ENCODE measurements at regions not wholly inside any gene's neighbourhood (a gene's known extent, or its start where the extent isn't known, plus 50 kb on each side); places are given as distances from the start of the nearest gene placed in this dataset.

- Histone ChIP-seq H2AFZ (no peak overlapping the region), H3K9me3 (ENCODE audit: low read depth) (no peaks in the 10 kb centered on the region), H3K27ac (no peak overlapping the region), H4K20me1 (ENCODE audit: insufficient read depth) (no peaks in the 10 kb centered on the region), H3K9ac (no peak overlapping the region), H3K9me2 (ENCODE audit: insufficient read depth) (no peaks in the 10 kb centered on the region), H3K79me2 (ENCODE audit: insufficient read depth) (no peaks in the 10 kb centered on the region), H3K4me2 (ENCODE audit: unreplicated experiment) (no peak overlapping the region), H3K27me3 (replicated peaks; ENCODE audit: insufficient read depth) (no peaks in the 10 kb centered on the region), H3K36me3 (ENCODE audit: low read depth) (no peaks in the 10 kb centered on the region), H3K4me3 (no peak overlapping the region), H3F3A (ENCODE audit: insufficient read depth) (no peaks in the 10 kb centered on the region), H3K4me1 (ENCODE audit: insufficient read depth) (no peaks in the 10 kb centered on the region)
- no peak for TF ChIP-seq EZH2phosphoT487 (IDR thresholded peaks at IDR 0.05; ENCODE audit: insufficient read depth, low read depth)
- no peak for TF ChIP-seq EZH2 (IDR thresholded peaks at IDR 0.05; ENCODE audit: insufficient read depth, poor library complexity, severe bottlenecking)
- 8 to 10% methylated on average over 3 of the region's 3 CpGs for WGBS, 2 experiments (ENCODE audit: low coverage in 1 of 2, low lambda C conversion rate in 2 of 2, missing lambda C conversion rate in 2 of 2)
- in situ Hi-C loops (cut with MboI), result no loop called here
- DNase-seq, result no peak
These were observed 694.5 kb downstream of the TRHDE start for GRCh38 chr12:72966684-72967083.

- Histone ChIP-seq H3K9me2 (ENCODE audit: insufficient read depth) (no peaks in the 10 kb centered on the region), H4K20me1 (ENCODE audit: insufficient read depth) (no peaks in the 10 kb centered on the region), H3F3A (ENCODE audit: insufficient read depth) (no peaks in the 10 kb centered on the region), H2AFZ (no peak overlapping the region), H3K4me1 (ENCODE audit: insufficient read depth) (no peaks in the 10 kb centered on the region), H3K27me3 (replicated peaks; ENCODE audit: insufficient read depth) (no peaks in the 10 kb centered on the region), H3K4me3 (no peak overlapping the region), H3K4me2 (ENCODE audit: unreplicated experiment) (no peak overlapping the region), H3K9ac (no peak overlapping the region), H3K27ac (no peak overlapping the region), H3K79me2 (ENCODE audit: insufficient read depth) (no peaks in the 10 kb centered on the region), H3K36me3 (ENCODE audit: low read depth) (no peaks in the 10 kb centered on the region), H3K9me3 (ENCODE audit: low read depth) (no peaks in the 10 kb centered on the region)
- 52 to 55% methylated on average over 10 of the region's 10 CpGs for WGBS, 2 experiments (ENCODE audit: low coverage in 1 of 2, low lambda C conversion rate in 2 of 2, missing lambda C conversion rate in 2 of 2)
- no peak for DNase-seq
- in situ Hi-C loops (cut with MboI), result no loop called here
- TF ChIP-seq EZH2phosphoT487 (IDR thresholded peaks at IDR 0.05; ENCODE audit: insufficient read depth, low read depth) (no peak), EZH2 (IDR thresholded peaks at IDR 0.05; ENCODE audit: insufficient read depth, poor library complexity, severe bottlenecking) (no peak)
These were observed 702.9 kb downstream of the TRHDE start for GRCh38 chr12:72974954-72975555.

GRCh38 chr12:72978999-72979398 is 706.8 kb downstream of the TRHDE start:
- Histone ChIP-seq H3F3A (ENCODE audit: insufficient read depth) (no peaks in the 10 kb centered on the region), H3K27me3 (replicated peaks; ENCODE audit: insufficient read depth) (no peaks in the 10 kb centered on the region), H3K4me1 (ENCODE audit: insufficient read depth) (no peaks in the 10 kb centered on the region), H3K27ac (no peak overlapping the region), H4K20me1 (ENCODE audit: insufficient read depth) (no peaks in the 10 kb centered on the region), H3K79me2 (ENCODE audit: insufficient read depth) (no peaks in the 10 kb centered on the region), H3K36me3 (ENCODE audit: low read depth) (no peaks in the 10 kb centered on the region), H3K9me2 (ENCODE audit: insufficient read depth) (no peaks in the 10 kb centered on the region), H2AFZ (no peak overlapping the region), H3K4me3 (no peak overlapping the region), H3K9ac (no peak overlapping the region), H3K9me3 (ENCODE audit: low read depth) (no peaks in the 10 kb centered on the region), H3K4me2 (ENCODE audit: unreplicated experiment) (no peak overlapping the region)
- in situ Hi-C loops (cut with MboI), result no loop called here
- DNase-seq, result no peak
- TF ChIP-seq EZH2 (IDR thresholded peaks at IDR 0.05; ENCODE audit: insufficient read depth, poor library complexity, severe bottlenecking) (no peak), EZH2phosphoT487 (IDR thresholded peaks at IDR 0.05; ENCODE audit: insufficient read depth, low read depth) (no peak)
- WGBS, 2 experiments (ENCODE audit: low coverage in 1 of 2, low lambda C conversion rate in 2 of 2, missing lambda C conversion rate in 2 of 2), result 41 to 51% methylated on average over 4 of the region's 4 CpGs

- Histone ChIP-seq H2AFZ (no peak overlapping the region), H3K9ac (no peak overlapping the region), H4K20me1 (ENCODE audit: insufficient read depth) (no peaks in the 10 kb centered on the region), H3K36me3 (ENCODE audit: low read depth) (no peaks in the 10 kb centered on the region), H3K79me2 (ENCODE audit: insufficient read depth) (no peaks in the 10 kb centered on the region), H3K27ac (no peak overlapping the region), H3K9me2 (ENCODE audit: insufficient read depth) (no peaks in the 10 kb centered on the region), H3F3A (ENCODE audit: insufficient read depth) (no peaks in the 10 kb centered on the region), H3K4me2 (ENCODE audit: unreplicated experiment) (no peak overlapping the region), H3K27me3 (replicated peaks; ENCODE audit: insufficient read depth) (no peaks in the 10 kb centered on the region), H3K4me1 (ENCODE audit: insufficient read depth) (no peaks in the 10 kb centered on the region), H3K4me3 (no peak overlapping the region), H3K9me3 (ENCODE audit: low read depth) (no peaks in the 10 kb centered on the region)
- TF ChIP-seq EZH2phosphoT487 (IDR thresholded peaks at IDR 0.05; ENCODE audit: insufficient read depth, low read depth) (no peak), EZH2 (IDR thresholded peaks at IDR 0.05; ENCODE audit: insufficient read depth, poor library complexity, severe bottlenecking) (no peak)
- WGBS, 2 experiments (ENCODE audit: low coverage in 1 of 2, low lambda C conversion rate in 2 of 2, missing lambda C conversion rate in 2 of 2), result 22 to 24% methylated on average over 5 of the region's 5 CpGs
- DNase-seq, result no peak
- in situ Hi-C loops (cut with MboI), result no loop called here
These were observed 710.2 kb downstream of the TRHDE start for GRCh38 chr12:72982356-72982755.

GRCh38 chr12:72986963-72987362 is 714.8 kb downstream of the TRHDE start:
- H3K79me2 ChIP-seq (ENCODE audit: insufficient read depth), result no peaks in the 10 kb centered on the region
- H3K27me3 ChIP-seq (replicated peaks; ENCODE audit: insufficient read depth), result no peaks in the 10 kb centered on the region
- H3K27ac ChIP-seq, result no peak overlapping the region
- TF ChIP-seq EZH2 (IDR thresholded peaks at IDR 0.05; ENCODE audit: insufficient read depth, poor library complexity, severe bottlenecking) (no peak), EZH2phosphoT487 (IDR thresholded peaks at IDR 0.05; ENCODE audit: insufficient read depth, low read depth) (no peak)
- H3K9ac ChIP-seq, result no peak overlapping the region
- 23 to 40% methylated on average over 1 of the region's 1 CpG for WGBS, 2 experiments (ENCODE audit: low coverage in 1 of 2, low lambda C conversion rate in 2 of 2, missing lambda C conversion rate in 2 of 2)
- H3K9me2 ChIP-seq (ENCODE audit: insufficient read depth), result no peaks in the 10 kb centered on the region
- H3K9me3 ChIP-seq (ENCODE audit: low read depth), result no peaks in the 10 kb centered on the region
- DNase-seq, result no peak
- no peak overlapping the region for H3K4me2 ChIP-seq (ENCODE audit: unreplicated experiment)
- no peaks in the 10 kb centered on the region for H3K36me3 ChIP-seq (ENCODE audit: low read depth)
- no peaks in the 10 kb centered on the region for H4K20me1 ChIP-seq (ENCODE audit: insufficient read depth)
- H3K4me1 ChIP-seq (ENCODE audit: insufficient read depth), result no peaks in the 10 kb centered on the region
- H2AFZ ChIP-seq, result no peak overlapping the region
- no peaks in the 10 kb centered on the region for H3F3A ChIP-seq (ENCODE audit: insufficient read depth)
- in situ Hi-C loops (cut with MboI), result no loop called here
- H3K4me3 ChIP-seq, result no peak overlapping the region

Data from GM23248 (cell line).